ENCODE measurements at regions not wholly inside any gene's neighbourhood (a gene's known extent, or its start where the extent isn't known, plus 50 kb on each side); places are given as distances from the start of the nearest gene placed in this dataset.
A peak's percentile ranks its signal among the peaks of the same experiment; 100 is the strongest.
"Not testable (repeated sequence)": the region's sequence is repeated elsewhere in the genome, so short reads cannot be mapped to it uniquely, and the experiment has no call there.

DNA sequence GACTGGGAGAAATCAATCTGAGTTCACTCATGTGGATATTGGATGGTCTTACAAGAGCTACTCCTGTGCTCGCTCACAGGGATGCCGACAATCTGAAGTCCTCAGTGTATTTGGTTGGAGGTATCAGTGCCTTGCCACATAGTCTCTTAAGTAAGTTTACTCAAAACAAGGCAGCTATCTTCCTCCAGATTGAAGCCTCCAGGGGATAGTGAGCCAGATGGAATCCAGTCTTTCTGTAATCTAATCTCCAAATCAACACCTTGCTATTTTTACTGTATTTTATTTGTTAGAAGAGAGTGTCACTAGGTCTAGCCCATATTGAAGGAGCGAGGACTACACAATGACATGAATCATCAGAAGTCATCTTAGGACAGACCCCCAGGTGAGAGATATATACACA lies 456.6 kb upstream of the POT1 start:
- no peak for DNase-seq (ENCODE audit: low spot score)

DNA sequence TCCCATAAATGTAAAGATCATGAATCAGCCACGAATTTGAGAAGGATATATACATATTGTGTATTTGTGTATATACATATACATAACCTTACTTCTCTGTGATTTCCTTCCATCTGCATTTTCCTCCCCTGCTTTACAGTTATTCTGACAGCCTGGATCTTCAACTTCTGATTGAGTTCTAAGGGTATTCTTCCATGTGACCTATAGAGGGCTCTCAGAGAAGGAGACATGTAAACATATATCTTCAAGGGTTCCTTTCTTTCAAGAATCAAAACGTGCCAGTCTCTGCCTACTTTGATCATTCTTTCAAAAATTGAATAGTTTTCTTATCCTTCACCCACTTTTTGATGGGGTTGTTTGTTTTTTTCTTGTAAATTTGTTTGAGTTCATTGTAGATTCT lies 453.7 kb upstream of the POT1 start:
- no peak for DNase-seq (ENCODE audit: low spot score)

DNA sequence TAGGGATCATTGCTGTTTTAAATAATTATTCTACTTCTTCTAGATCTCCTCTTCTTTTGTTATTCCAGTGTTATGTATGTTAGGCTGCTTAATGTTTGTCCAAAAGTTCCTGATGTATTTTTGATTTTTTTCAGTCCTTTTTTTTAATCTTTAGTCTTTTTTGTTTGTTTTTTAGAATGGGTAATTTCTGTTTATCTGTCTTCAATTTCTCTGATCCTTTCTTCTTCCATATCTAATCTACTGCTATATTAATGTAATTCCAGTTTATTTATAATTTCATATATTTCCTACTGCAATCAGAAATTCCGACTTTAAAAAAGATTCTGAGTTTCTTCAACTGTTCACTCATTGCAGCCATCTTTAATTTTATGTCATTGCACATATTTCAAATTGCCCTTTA lies 452.8 kb upstream of the POT1 start:
- no peak for DNase-seq (ENCODE audit: low spot score)

DNA sequence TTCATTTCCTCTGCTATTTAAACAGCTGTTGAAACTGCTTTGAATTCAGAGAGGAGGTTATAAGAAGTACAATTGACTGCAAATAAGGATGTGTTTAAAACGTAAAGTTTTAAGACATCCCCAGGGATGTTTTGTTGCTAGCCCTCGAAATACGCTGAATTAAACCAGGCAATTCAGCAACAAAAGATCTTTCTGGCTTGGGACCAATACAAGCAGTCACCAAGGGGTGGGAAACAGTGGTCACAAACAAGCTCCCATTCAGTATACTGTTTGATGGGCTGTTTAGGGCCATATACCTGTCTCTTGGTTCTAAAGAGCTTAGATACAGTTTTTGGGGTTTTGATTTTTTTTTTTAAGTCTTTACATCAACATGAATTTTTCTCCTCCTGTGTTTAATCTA lies 446.3 kb upstream of the POT1 start:
- DNase-seq (ENCODE audit: low spot score) = no peak

DNA sequence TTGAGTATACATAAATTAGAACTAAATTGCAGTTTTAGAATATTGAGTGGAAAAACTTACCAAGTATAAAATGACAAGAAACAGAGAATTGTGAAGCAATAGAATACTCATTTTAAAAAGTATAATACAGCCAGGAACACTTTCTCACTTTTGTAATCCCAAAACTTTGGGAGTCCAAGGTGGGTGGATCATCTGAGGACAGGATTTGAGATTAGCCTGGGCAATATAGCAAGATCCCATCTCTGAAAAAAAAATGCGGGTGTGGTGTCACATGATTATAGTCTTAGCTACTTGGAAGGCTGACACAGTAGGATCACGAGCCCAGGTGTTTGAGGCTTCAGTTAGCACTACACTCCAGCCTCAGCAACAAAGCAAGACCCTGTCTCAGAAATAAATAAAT lies 440.9 kb upstream of the POT1 start:
- DNase-seq (ENCODE audit: low spot score) = no peak

DNA sequence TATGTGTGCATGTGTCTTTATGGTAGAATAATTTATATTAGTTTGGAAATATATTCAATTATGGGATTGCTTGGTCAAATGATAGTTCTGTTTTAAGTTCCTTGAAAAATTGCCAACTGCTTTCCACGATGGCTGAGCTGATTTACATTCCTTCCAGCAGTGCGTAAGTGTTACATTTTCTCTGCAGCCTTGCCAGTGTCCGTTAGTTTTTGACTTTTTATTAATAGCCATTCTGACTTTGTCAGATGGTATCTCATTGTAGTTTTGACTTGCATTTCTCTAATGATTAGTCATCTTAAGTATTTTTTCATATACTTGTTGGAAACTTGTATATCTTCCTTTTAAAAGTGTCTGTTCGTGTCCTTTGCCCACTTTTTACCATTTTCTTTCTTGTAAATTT lies 434.2 kb upstream of the POT1 start:
- DNase-seq (ENCODE audit: low spot score) = no peak

DNA sequence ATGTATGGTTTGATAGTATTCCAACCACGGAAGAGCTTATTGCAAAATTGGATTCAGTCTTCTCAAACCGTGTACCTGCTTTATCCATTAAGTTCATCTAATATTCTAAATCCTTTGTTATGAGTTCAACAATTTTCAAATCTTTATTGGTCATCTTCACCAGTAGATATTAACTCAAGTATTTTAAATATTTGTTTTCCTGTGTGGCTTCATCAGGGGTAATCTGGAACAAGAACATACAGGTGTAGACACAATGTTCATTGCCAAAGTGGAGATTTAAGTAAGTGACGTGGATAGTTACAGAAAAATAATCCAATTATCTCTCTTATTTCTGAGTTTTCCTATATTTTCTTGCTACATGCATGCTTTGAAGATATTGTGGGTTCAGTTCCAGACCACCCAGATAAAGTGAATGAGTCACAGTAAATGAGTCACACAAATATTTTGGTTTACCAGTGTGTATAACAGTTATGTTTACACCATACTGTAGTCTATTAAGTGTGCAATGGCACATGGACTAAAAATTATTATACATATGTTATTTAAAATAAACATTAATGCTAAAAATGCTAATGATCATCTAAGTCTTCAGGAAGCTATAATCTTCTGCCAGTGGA lies 429.0 kb upstream of the POT1 start:
- no peak for DNase-seq (ENCODE audit: low spot score)

DNA sequence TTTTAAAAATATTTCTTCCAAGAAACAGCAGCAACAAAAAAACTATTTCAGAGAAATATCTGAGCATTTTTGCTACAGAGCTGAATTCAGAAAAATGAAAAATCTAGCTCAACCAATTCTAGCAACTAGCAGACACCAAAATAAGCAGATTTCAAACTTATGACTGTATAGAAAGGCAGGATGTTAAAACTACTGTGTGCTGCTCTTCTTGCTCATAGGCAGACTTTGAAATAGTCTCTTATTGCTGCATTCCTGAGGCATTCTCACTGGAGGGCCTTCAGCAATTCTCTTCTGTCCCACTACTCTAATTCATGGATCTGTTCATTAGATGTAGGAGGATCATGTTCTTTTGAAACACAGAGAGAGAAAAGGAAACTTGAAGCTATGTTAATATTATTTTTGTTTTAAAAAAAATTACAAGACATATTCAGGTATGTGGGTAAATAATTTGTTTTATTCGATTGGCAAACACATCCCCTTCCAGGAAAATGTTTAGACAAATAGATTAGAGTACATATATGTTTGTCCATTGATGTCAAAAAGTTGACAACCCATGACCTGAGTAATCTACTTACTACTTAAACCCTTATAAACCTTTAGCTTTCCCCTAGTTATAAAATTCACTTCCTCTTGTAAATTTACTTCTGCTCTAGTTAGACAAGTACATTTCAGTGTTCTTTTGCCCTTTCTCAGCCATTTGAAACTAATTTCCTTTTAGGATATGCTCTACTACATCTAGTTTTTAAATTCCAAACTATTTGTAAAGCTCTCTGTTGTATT lies 428.2 kb upstream of the POT1 start:
- no peak for DNase-seq (ENCODE audit: low spot score)

DNA sequence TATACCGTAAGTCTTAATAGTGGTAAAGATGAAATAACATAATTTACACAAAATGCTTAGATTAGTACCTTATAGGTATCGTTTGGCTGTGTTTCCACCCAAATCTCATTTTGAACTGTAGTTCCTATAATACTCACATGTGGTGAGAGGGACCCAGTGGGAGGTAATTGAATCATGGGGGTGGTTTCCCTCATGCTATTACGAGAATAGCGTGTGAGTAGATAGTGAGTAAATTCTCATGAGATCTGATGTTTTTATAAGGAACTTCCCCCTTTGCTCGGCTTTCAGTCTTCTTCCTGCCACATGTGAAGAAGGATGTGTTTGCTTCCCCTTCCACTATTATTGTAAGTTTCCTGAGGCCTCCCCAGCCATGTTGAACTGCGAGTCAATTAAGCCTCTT lies 426.3 kb upstream of the POT1 start:
- no peak for DNase-seq (ENCODE audit: low spot score)

DNA sequence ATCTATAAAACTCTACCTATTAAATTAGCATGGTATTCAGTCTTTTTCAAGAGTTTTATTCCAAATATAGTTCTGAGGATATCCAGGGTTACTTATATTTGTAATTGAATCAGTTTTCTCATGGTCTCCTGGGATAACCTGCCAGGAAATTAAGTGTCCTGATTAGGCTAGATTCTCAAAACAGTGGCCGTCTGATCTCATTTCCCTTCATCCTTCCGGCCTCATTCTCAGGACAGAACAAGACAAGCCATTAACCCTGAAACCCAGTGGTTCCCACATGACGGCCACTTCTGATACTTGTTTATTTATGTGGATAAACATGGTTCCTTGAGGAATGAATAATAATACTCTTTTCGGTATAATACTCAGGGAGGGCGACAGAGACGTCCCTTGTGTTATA lies 417.6 kb upstream of the POT1 start:
- DNase-seq (ENCODE audit: low spot score) = no peak

DNA sequence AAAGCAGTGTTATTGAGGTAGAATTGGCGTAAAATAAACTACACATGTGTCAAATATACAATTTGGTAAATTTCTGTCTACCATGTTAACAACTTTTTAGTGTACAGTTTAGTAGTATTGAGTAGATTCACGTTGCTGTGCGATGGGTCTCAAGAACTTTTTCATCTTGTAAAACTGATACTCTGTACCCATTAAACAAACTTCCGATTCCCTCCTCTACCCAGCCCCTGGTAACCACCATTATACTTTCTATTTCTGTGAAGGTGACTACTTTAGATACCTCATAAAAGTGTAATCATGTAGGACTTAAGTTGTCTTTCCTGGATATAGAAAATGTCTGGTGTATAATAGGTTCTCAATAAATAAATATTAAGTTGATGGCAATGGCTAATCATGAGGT lies 408.5 kb upstream of the POT1 start:
- DNase-seq (ENCODE audit: low spot score) = no peak

DNA sequence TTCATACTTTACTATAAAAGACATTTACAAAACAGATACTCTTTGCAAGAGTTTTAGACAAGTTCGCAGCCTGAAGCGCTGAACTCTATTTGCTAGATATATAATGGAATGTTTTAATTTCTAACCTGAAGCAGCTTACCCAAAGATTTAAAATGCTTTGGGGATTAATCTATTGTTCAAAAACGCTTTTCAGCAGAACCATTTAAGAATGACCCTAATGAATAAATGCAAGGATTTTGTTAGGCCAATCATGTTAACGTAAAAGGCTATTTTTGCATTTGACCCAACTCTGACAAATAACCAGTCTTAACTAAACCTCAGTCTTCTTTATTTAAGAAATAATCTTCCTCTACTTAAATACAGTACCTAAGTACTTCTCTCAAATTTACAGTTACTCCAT lies 406.7 kb upstream of the POT1 start:
- no peak for DNase-seq (ENCODE audit: low spot score)

DNA sequence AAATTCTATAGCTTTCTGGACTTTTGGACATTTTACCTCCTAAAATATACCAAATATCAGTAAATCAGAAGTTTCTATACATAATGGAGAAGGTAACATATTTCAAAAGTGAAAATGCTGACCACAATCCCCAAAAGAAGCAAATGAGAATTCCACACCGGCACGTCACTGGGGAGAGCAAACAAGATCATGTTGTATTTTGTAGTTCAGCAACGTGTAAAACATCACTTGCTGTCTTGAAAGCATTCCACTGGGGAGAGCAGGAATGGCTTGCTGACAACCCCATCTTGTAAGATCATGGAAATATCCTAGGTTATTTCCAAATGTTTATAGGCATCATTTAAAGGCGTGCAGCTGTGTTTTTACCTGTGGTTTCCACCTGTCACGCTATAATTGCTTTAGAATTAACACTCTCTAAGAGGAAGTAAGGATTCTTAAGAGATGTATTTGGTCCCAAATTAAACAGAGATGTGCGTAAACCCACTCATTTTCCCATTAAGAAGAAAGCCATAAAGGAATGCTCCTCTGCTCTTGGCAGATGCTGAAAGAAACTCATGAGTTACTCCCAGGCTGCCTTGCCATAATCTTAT lies 397.1 kb upstream of the POT1 start:
- no peak for DNase-seq (ENCODE audit: low spot score)

DNA sequence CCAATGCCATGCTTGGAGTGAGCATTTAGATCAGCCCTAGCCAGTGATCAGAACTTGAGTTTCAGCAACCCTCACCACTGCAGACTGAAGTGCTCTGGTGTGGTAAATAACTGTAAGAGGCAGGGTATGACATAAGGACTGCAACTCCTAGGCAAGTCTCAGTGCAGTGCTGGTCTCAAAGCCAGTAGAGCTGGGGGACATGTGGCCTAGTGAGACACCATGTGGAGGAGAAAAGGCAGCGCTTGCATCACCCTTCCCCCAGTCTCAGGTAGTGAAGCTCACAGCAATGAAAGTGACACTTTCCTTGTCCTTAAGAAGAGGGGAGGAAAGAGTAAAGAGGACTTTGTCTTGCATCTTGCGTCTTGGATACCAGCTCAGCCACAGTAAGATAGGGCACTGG lies 386.8 kb upstream of the POT1 start:
- DNase-seq (ENCODE audit: low spot score) = peak; percentile 29

DNA sequence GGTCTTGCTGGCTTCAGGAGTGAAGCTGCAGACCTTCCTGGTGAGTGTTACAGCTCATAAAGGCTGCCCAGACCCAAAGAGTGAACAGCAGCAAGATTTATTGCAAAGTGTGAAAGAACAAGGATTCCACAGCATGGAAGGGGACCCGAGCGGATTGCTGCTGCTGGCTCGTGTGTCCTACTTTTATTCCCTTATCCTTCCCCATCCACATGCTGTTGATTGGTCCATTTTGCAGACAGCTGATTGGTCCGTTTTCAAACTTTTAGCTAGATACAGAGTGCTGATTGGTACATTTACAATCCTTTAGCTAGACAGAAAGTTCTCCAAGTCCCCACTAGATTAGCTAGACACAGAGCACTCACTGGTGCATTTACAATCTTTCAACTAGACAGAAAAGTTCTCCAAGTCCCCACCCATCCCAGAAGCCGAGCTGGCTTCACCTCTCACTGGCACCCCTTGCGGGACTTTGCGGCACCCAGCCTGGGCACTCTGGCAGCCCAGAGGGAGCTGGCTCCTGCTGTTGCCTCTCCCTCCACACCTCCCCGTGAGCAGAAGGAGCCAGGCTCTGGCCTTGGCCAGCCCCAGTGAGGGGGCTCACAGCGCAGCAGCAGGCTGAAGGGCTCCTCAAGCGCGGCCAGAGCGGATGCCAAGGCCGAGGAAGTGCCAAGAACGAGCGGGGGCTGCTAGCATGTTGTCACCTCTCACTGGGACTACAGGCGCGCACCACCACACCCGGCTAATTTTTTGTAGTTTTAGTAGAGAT lies 369.6 kb upstream of the POT1 start:
- DNase-seq (ENCODE audit: low spot score) = no peak

DNA sequence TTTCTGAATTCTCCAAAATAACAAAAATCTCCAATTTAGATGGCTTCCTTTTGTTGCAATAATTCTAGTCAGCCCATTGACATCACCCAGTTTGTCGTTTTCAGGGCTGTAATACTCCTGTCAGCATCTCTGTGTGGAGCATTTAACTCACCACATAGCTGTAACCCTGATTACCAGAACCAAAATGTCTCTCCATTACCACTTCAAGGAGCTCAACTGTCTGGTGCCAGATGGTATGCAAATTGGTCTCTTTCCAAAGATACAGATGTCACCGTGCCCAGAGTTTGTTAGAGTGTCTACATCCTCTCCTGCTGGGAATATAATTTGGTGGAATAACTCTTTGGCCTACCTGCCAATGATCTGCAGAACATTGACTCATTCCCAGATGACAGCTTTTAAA lies 350.3 kb upstream of the POT1 start:
- DNase-seq (ENCODE audit: low spot score) = no peak

DNA sequence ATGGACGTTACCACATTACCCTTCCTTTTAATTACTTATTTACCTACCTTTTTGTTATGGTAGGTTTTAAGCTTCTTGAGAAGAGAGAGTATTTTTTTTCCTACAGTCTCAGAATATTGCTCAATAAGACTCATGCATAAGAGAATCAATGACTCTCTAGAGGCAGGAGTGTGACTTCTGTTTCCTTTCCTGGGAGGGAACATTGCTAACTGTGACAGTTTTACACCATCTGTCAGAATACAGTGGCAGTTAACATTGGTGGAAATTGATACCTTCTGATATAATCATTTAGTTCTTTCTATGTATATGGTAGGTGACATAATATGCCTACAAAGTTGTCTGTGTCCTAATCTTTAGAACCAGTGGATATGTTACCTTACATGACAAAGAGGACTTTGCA lies 348.7 kb upstream of the POT1 start:
- no peak for DNase-seq (ENCODE audit: low spot score)

DNA sequence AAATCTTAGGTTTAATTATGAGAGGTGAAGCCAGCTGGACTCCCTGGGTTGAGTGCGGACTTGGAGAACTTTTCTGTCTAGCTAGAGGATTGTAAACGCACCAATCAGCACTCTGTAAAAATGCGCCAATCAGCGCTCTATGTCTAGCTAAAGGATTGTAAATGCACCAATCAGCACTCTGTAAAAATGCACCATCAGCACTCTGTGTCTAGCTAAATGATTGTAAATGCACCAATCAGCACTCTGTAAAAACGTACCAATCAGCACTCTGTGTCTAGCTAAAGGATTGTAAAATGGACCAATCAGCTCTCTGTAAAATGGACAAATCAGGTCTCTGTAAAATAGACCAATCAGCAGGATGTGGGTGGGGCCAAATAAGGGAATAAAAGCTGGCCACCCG lies 345.1 kb upstream of the POT1 start:
- DNase-seq (ENCODE audit: low spot score) = not testable (repeated sequence)

DNA sequence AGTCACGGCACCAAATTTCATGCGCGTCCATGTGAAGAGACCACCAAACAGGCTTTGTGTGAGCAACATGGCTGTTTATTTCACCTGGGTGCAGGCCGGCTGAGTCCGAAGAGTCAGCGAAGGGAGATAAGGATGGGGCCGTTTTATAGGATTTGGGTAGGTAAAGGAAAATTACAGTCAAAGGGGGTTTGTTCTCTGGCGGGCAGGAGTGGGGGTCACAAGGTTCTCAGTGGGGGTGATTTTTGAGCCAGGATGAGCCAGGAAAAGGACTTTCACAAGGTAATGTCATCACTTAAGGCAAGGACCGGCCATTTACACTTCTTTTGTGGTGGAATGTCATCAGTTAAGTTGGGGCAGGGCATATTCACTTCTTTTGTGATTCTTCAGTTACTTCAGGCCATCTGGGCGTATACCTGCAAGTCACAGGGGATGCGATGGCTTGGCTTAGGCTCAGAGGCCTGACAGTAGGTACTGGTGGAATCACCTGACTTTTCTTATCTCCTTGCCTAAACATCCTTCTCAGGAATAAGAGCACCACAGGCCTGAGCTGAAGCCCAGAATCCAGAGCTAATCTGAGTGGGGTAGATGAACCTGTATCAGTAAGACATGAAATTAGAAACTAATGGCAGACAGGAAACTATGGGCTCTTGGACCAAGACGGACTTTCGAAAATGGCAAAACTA lies 334.7 kb upstream of the POT1 start:
- DNase-seq (ENCODE audit: low spot score) = not testable (repeated sequence)

DNA sequence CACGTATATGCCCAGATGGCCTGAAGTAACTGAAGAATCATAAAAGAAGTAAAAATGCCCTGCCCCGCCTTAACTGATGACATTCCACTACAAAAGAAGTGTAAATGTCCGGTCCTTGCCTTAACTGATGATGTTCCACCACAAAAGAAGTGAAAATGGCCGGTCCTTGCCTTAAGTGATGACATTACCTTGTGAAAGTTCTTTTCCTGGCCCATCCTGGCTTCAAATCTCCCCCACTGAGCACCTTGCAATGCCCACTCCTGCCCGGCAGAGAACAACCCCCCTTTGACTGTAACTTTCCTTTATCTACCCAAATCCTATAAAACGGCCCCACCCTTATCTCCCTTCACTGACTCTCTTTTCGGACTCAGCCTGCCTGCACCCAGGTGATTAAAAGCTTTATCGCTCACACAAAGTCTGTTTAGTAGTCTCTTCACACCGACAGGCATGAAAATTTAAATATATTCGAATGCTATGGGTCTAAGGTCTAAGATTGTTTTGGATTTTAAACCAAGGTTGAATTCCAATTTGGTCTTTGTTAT lies 329.3 kb upstream of the POT1 start:
- DNase-seq (ENCODE audit: low spot score) = not testable (repeated sequence)

DNA sequence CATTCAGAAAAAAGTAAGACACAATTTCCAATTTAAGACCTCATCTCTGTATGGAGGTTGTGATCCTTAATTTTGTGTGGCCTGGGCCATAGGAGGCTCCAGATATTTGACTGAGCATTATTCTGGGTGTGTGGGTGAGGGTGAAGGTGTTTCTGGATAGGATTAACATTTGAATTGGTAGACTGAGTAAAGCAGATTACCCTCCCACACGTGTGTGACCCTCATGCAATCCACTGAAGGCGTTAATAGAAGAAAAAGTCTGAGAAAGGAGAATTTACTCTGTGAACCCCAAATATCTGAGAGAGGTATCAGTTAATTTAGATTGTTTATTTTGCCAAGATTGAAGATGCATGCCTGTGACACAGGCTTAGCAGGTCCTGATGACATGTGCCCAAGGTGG lies 328.0 kb upstream of the POT1 start:
- no peak for DNase-seq (ENCODE audit: low spot score)

DNA sequence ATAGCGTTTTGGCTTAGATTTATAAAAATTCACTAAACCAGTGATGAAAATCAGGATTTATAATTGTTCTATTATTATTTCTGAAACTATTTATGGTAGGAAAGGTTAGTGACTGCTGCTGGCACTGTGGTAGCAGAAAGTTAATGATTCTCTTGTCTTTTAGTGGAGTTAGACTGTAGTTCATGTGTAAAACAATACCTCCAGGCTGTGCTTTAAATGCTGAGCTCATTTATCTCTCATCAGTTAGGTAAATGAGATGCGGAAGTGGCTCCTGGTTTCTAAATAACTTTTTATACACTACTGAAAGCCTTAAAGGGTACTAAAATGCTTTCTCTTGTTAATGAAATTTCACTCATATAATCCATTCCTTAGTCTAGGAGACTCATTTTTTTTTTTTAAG lies 326.8 kb upstream of the POT1 start:
- no peak for DNase-seq (ENCODE audit: low spot score)

Measured in SW480 (cell line).